GM23338 (cell line): ENCODE measurements at regions not wholly inside any gene's neighbourhood (a gene's known extent, or its start where the extent isn't known, plus 50 kb on each side); places are given as distances from the start of the nearest gene placed in this dataset.

Experiments used
- CREB1 ChIP-seq: fragments of 250-450 bp; sonication (Bioruptor Pico); IDR thresholded peaks from 2 replicates; pipeline ENCODE4 v1.5.0; 2020; ENCODE audit warnings: low read depth, mild to moderate bottlenecking, moderate library complexity
- ETS1 ChIP-seq: IDR thresholded peaks from 2 replicates; pipeline ENCODE4 v1.6.1; 2016; ENCODE audit warnings: antibody characterized with exemption
- EZH2 ChIP-seq: fragments of 200-600 bp; sonication (generic); IDR thresholded peaks from one replicate; pipeline ENCODE4 v1.8.0; 2017; ENCODE audit warnings: antibody characterized with exemption, mild to moderate bottlenecking, low read depth; ENCODE audit not compliant: unreplicated experiment
- EZH2phosphoT487 ChIP-seq: fragments of 200-600 bp; sonication (generic); IDR thresholded peaks from one replicate; pipeline ENCODE4 v1.8.1; 2018; ENCODE audit warnings: antibody characterized with exemption; ENCODE audit not compliant: unreplicated experiment
- JUNB ChIP-seq: IDR thresholded peaks from one replicate; pipeline ENCODE4 v1.6.1; 2016; ENCODE audit warnings: antibody characterized with exemption; ENCODE audit not compliant: unreplicated experiment
- NANOG ChIP-seq: IDR thresholded peaks from 2 replicates; pipeline ENCODE4 v1.6.1; 2016; ENCODE audit warnings: antibody characterized with exemption, borderline replicate concordance
- POLR2AphosphoS5 ChIP-seq: IDR thresholded peaks from 2 replicates; pipeline ENCODE4 v1.6.1; 2016; ENCODE audit warnings: antibody characterized with exemption, low read depth
- STAT1 ChIP-seq: IDR thresholded peaks from one replicate; pipeline ENCODE4 v1.6.1; 2016; ENCODE audit warnings: antibody characterized with exemption; ENCODE audit not compliant: unreplicated experiment
- ZNF114 ChIP-seq: fragments of 250-450 bp; sonication (Bioruptor Pico); IDR thresholded peaks from 2 replicates; pipeline ENCODE4 v1.5.0; 2020; ENCODE audit warnings: mild to moderate bottlenecking, moderate library complexity
- ZNF331 ChIP-seq: fragments of 250-450 bp; sonication (Bioruptor Pico); IDR thresholded peaks from 2 replicates; pipeline ENCODE4 v1.5.0; 2020; ENCODE audit warnings: low read depth, mild to moderate bottlenecking, moderate library complexity
- ZNF462 ChIP-seq: fragments of 250-450 bp; sonication (Bioruptor Pico); IDR thresholded peaks from 2 replicates; pipeline ENCODE4 v1.5.0; 2020; ENCODE audit warnings: mild to moderate bottlenecking, moderate library complexity
- TF ChIP-seq, protein P1 (sequence below), 2 experiments: fragments of 200-600 bp in 1 of 2; sonication (generic) in 1 of 2; conservative IDR thresholded peaks; 2 replicates each; pipeline versions ENCODE4 v1.5.1 to v1.6.1; 2016 to 2017; ENCODE audit warnings: antibody characterized with exemption in 2 of 2, low read depth in 2 of 2, mild to moderate bottlenecking in 2 of 2, moderate library complexity in 1 of 2
- TF ChIP-seq, protein P2 (sequence below): IDR thresholded peaks from one replicate; pipeline ENCODE4 v1.6.1; 2018; ENCODE audit warnings: antibody characterized with exemption; ENCODE audit not compliant: unreplicated experiment

DNA sequence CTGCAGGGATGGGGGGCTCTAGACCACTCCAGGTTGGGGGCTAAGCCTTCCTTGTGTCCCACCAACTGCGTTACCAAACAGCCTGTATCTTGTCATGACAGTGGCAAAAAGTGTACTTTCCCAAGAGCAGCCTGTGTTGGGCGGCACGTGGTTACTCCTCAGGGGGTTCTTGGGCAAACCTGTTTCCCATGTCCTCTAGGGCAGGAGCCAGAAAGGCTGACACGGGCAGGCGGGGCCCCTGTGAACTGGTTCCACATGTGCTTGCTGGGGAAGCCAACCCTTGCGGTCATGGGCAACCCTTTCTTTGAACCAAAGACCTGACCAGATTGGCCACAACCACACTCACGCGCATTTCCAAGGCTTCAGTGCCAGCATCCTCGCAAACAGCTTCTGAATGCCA lies 228.5 kb downstream of the RBFOX3 start:
- TF ChIP-seq, protein P1, sequence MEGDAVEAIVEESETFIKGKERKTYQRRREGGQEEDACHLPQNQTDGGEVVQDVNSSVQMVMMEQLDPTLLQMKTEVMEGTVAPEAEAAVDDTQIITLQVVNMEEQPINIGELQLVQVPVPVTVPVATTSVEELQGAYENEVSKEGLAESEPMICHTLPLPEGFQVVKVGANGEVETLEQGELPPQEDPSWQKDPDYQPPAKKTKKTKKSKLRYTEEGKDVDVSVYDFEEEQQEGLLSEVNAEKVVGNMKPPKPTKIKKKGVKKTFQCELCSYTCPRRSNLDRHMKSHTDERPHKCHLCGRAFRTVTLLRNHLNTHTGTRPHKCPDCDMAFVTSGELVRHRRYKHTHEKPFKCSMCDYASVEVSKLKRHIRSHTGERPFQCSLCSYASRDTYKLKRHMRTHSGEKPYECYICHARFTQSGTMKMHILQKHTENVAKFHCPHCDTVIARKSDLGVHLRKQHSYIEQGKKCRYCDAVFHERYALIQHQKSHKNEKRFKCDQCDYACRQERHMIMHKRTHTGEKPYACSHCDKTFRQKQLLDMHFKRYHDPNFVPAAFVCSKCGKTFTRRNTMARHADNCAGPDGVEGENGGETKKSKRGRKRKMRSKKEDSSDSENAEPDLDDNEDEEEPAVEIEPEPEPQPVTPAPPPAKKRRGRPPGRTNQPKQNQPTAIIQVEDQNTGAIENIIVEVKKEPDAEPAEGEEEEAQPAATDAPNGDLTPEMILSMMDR (conservative IDR thresholded peaks at IDR 0.05; ENCODE audit: low read depth in 2 of 2) = no peak
- TF ChIP-seq JUNB (no peak), POLR2AphosphoS5 (no peak), CREB1 (CRISPR knock-in tag) (no peak), ZNF331 (CRISPR knock-in tag) (no peak), EZH2 (no peak), STAT1 (no peak), ETS1 (no peak), EZH2phosphoT487 (no peak), ZNF114 (no peak), NANOG (no peak), ZNF462 (no peak)
- TF ChIP-seq, protein P2, sequence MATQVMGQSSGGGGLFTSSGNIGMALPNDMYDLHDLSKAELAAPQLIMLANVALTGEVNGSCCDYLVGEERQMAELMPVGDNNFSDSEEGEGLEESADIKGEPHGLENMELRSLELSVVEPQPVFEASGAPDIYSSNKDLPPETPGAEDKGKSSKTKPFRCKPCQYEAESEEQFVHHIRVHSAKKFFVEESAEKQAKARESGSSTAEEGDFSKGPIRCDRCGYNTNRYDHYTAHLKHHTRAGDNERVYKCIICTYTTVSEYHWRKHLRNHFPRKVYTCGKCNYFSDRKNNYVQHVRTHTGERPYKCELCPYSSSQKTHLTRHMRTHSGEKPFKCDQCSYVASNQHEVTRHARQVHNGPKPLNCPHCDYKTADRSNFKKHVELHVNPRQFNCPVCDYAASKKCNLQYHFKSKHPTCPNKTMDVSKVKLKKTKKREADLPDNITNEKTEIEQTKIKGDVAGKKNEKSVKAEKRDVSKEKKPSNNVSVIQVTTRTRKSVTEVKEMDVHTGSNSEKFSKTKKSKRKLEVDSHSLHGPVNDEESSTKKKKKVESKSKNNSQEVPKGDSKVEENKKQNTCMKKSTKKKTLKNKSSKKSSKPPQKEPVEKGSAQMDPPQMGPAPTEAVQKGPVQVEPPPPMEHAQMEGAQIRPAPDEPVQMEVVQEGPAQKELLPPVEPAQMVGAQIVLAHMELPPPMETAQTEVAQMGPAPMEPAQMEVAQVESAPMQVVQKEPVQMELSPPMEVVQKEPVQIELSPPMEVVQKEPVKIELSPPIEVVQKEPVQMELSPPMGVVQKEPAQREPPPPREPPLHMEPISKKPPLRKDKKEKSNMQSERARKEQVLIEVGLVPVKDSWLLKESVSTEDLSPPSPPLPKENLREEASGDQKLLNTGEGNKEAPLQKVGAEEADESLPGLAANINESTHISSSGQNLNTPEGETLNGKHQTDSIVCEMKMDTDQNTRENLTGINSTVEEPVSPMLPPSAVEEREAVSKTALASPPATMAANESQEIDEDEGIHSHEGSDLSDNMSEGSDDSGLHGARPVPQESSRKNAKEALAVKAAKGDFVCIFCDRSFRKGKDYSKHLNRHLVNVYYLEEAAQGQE = no peak
